NCI-H2171 treated with DMSO at 0.1 percent for 48 hours (cell line): ENCODE measurements at regions not wholly inside any gene's neighbourhood (a gene's known extent, or its start where the extent isn't known, plus 50 kb on each side); places are given as distances from the start of the nearest gene placed in this dataset.

Experiments
- DNase-seq: peaks from one replicate; lab custom pipeline; 2025; lab: John Stamatoyannopoulos, UW

GRCh38 chr11:109747839-109748238 lies 325.8 kb downstream of the C11orf87 start:
- no peak for DNase-seq

- DNase-seq = no peak
These were observed 327.5 kb downstream of the C11orf87 start for GRCh38 chr11:109749476-109749875.

GRCh38 chr11:109750964-109751363 lies 329.0 kb downstream of the C11orf87 start:
- DNase-seq = no peak

GRCh38 chr11:109752212-109752825 lies 330.3 kb downstream of the C11orf87 start:
- DNase-seq = no peak

- no peak for DNase-seq
These were observed 334.5 kb downstream of the C11orf87 start for GRCh38 chr11:109756521-109756920.

- DNase-seq = no peak
These were observed 335.0 kb downstream of the C11orf87 start for GRCh38 chr11:109756951-109757350.

GRCh38 chr11:109762546-109762945 lies 330.6 kb upstream of the ZC3H12C start:
- DNase-seq = no peak

GRCh38 chr11:109765709-109766311 lies 327.4 kb upstream of the ZC3H12C start:
- DNase-seq = no peak

GRCh38 chr11:109769858-109770257 lies 323.3 kb upstream of the ZC3H12C start:
- DNase-seq = no peak

- DNase-seq = no peak
These were observed 322.9 kb upstream of the ZC3H12C start for GRCh38 chr11:109770323-109770722.

- peak; percentile 100 for DNase-seq
These were observed 320.3 kb upstream of the ZC3H12C start for GRCh38 chr11:109772892-109773291.

- no peak for DNase-seq
These were observed 317.5 kb upstream of the ZC3H12C start for GRCh38 chr11:109775686-109776085.

GRCh38 chr11:109783014-109783413 lies 310.2 kb upstream of the ZC3H12C start:
- no peak for DNase-seq

- peak; percentile 62 for DNase-seq
These were observed 309.4 kb upstream of the ZC3H12C start for GRCh38 chr11:109783840-109784239.

GRCh38 chr11:109784536-109784935 lies 308.7 kb upstream of the ZC3H12C start:
- DNase-seq = no peak

GRCh38 chr11:109785198-109785597 lies 308.0 kb upstream of the ZC3H12C start:
- no peak for DNase-seq

GRCh38 chr11:109785714-109786113 lies 307.5 kb upstream of the ZC3H12C start:
- no peak for DNase-seq

- DNase-seq = no peak
These were observed 304.2 kb upstream of the ZC3H12C start for GRCh38 chr11:109788948-109789490.

GRCh38 chr11:109789901-109790300 lies 303.3 kb upstream of the ZC3H12C start:
- DNase-seq = no peak

- DNase-seq = no peak
These were observed 301.9 kb upstream of the ZC3H12C start for GRCh38 chr11:109791337-109791736.

- no peak for DNase-seq
These were observed 298.7 kb upstream of the ZC3H12C start for GRCh38 chr11:109794501-109794900.

GRCh38 chr11:109795234-109795633 lies 298.0 kb upstream of the ZC3H12C start:
- no peak for DNase-seq

- no peak for DNase-seq
These were observed 296.9 kb upstream of the ZC3H12C start for GRCh38 chr11:109796253-109796652.

GRCh38 chr11:109798521-109798920 lies 294.7 kb upstream of the ZC3H12C start:
- DNase-seq = no peak
